HG03432 (cell line): ENCODE measurements at regions not wholly inside any gene's neighbourhood (a gene's known extent, or its start where the extent isn't known, plus 50 kb on each side); places are given as distances from the start of the nearest gene placed in this dataset.

Experiments used
- ATAC-seq: cut with Tn5 transposase; IDR thresholded peaks from one replicate; pipeline ENCODE4 v1.9.1; 2021; ENCODE audit warnings: mild to moderate bottlenecking, moderate library complexity; ENCODE audit not compliant: unreplicated experiment

GRCh38 chr6:113170454-113170853 lies 686.7 kb upstream of the MARCKS start:
- ATAC-seq, result no peak

GRCh38 chr6:113171882-113172281 lies 685.3 kb upstream of the MARCKS start:
- no peak for ATAC-seq

- ATAC-seq, result no peak
Measured at GRCh38 chr6:113172531-113172966, 684.6 kb upstream of the MARCKS start.

GRCh38 chr6:113178349-113178748 lies 678.8 kb upstream of the MARCKS start:
- no peak for ATAC-seq

- no peak for ATAC-seq
Measured at GRCh38 chr6:113181164-113181563, 676.0 kb upstream of the MARCKS start.

- no peak for ATAC-seq
Measured at GRCh38 chr6:113182370-113183141, 674.6 kb upstream of the MARCKS start.

GRCh38 chr6:113184291-113184690 lies 672.9 kb upstream of the MARCKS start:
- no peak for ATAC-seq

- ATAC-seq, result no peak
Measured at GRCh38 chr6:113184736-113185135, 672.4 kb upstream of the MARCKS start.

- ATAC-seq, result no peak
Measured at GRCh38 chr6:113185299-113185698, 671.8 kb upstream of the MARCKS start.

- ATAC-seq, result no peak
Measured at GRCh38 chr6:113187661-113188060, 669.5 kb upstream of the MARCKS start.

GRCh38 chr6:113188962-113189361 lies 668.2 kb upstream of the MARCKS start:
- ATAC-seq, result no peak

GRCh38 chr6:113190170-113190569 lies 667.0 kb upstream of the MARCKS start:
- no peak for ATAC-seq

- ATAC-seq, result no peak
Measured at GRCh38 chr6:113194090-113194489, 663.1 kb upstream of the MARCKS start.

- ATAC-seq, result no peak
Measured at GRCh38 chr6:113202852-113203714, 654.1 kb upstream of the MARCKS start.

- no peak for ATAC-seq
Measured at GRCh38 chr6:113203715-113204110, 653.4 kb upstream of the MARCKS start.

- no peak for ATAC-seq
Measured at GRCh38 chr6:113205553-113205952, 651.6 kb upstream of the MARCKS start.

- ATAC-seq, result no peak
Measured at GRCh38 chr6:113208726-113209125, 648.4 kb upstream of the MARCKS start.

GRCh38 chr6:113209315-113209714 lies 647.8 kb upstream of the MARCKS start:
- ATAC-seq, result no peak

GRCh38 chr6:113211170-113211569 lies 646.0 kb upstream of the MARCKS start:
- no peak for ATAC-seq

- ATAC-seq, result no peak
Measured at GRCh38 chr6:113219783-113220182, 637.4 kb upstream of the MARCKS start.

GRCh38 chr6:113220832-113221231 lies 636.3 kb upstream of the MARCKS start:
- no peak for ATAC-seq

GRCh38 chr6:113221850-113222249 lies 635.3 kb upstream of the MARCKS start:
- no peak for ATAC-seq
